ENCODE measurements at regions not wholly inside any gene's neighbourhood (a gene's known extent, or its start where the extent isn't known, plus 50 kb on each side); places are given as distances from the start of the nearest gene placed in this dataset.

- DNase-seq (ENCODE audit: extremely low read depth in 1 of 4, low spot score in 3 of 4) = no peak
- Histone ChIP-seq H3K4me3 (no peak overlapping the region), H3K9ac (ENCODE audit: insufficient read depth in 1 of 2, low read depth in 2 of 2, low read length in 2 of 2) (no peak overlapping the region), H3K9me3 (replicated peaks; ENCODE audit: control insufficient read depth, insufficient read depth, low read depth, low read length) (no peaks in the 10 kb centered on the region), H3K79me2 (ENCODE audit: control insufficient read depth, insufficient read depth, low read length) (no peaks in the 10 kb centered on the region), H3K9me1 (ENCODE audit: control insufficient read depth, insufficient read depth, low read length) (no peaks in the 10 kb centered on the region), H4K20me1 (replicated peaks; ENCODE audit: control insufficient read depth, insufficient read depth, low read length) (no peaks in the 10 kb centered on the region), H3K4me2 (ENCODE audit: insufficient read depth, low read length) (no peak overlapping the region), H3K36me3 (ENCODE audit: control insufficient read depth, insufficient read depth, low read length) (no peaks in the 10 kb centered on the region), H3K27ac (ENCODE audit: extremely low read depth, low read depth, low read length) (no peak overlapping the region), H3K27me3 (ENCODE audit: control insufficient read depth in 2 of 2, insufficient read depth in 2 of 2, low read length in 2 of 2) (no peaks in the 10 kb centered on the region), H3K4me1 (replicated peaks in 1 of 2; ENCODE audit: control insufficient read depth in 2 of 2, insufficient read depth in 2 of 2, low read length in 2 of 2) (no peaks in the 10 kb centered on the region), H2AFZ (ENCODE audit: low read depth, low read length) (no peak overlapping the region)
- intact Hi-C loops (cut with micrococcal nuclease) (no loop called here), in situ Hi-C loops (cut with MboI) (no loop called here)
- ATAC-seq = no peak
- CTCF ChIA-PET (ENCODE audit: low intra/inter-chr PET ratio) = no interaction called here
- BruUV-seq (replicated peaks) = no TSS peak
- FAIRE-seq = no peak
- no peak for TF ChIP-seq ZNF449 (CRISPR knock-in tag; IDR thresholded peaks at IDR 0.05)
- POLR2A ChIA-PET = no interaction called here
Measured at GRCh38 chr4:107330916-107331315, 294.8 kb upstream of the DKK2 start.

DNA sequence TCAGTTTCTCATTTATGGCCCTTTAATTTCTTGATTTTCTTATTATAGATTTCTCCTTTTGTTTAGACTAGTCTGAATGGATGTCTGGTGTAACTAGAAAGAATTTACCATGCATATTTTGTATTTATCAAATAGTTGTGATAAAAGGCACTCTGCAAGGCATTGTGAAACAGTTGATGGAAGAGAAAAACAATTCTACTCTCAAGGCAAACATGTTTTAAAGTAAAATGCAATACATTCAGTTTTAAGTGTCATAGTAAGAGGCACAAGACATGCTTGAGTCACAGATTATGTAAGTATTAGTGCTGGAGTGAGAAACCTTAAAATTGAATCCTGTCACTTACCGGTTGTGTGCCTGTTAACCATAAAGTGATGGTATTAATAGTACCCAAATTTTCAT, 283.3 kb upstream of the DKK2 start:
- Histone ChIP-seq H2AFZ (ENCODE audit: low read depth, low read length) (no peak overlapping the region), H3K27ac (ENCODE audit: extremely low read depth, low read depth, low read length) (no peak overlapping the region), H3K4me2 (ENCODE audit: insufficient read depth, low read length) (no peak overlapping the region), H3K79me2 (ENCODE audit: control insufficient read depth, insufficient read depth, low read length) (no peaks in the 10 kb centered on the region), H4K20me1 (replicated peaks; ENCODE audit: control insufficient read depth, insufficient read depth, low read length) (no peaks in the 10 kb centered on the region), H3K27me3 (ENCODE audit: control insufficient read depth in 2 of 2, insufficient read depth in 2 of 2, low read length in 2 of 2) (no peaks in the 10 kb centered on the region), H3K36me3 (ENCODE audit: control insufficient read depth, insufficient read depth, low read length) (no peaks in the 10 kb centered on the region), H3K9ac (ENCODE audit: insufficient read depth in 1 of 2, low read depth in 2 of 2, low read length in 2 of 2) (no peak overlapping the region), H3K9me1 (ENCODE audit: control insufficient read depth, insufficient read depth, low read length) (no peaks in the 10 kb centered on the region), H3K4me1 (replicated peaks in 1 of 2; ENCODE audit: control insufficient read depth in 2 of 2, insufficient read depth in 2 of 2, low read length in 2 of 2) (no peaks in the 10 kb centered on the region), H3K9me3 (replicated peaks; ENCODE audit: control insufficient read depth, insufficient read depth, low read depth, low read length) (no peaks in the 10 kb centered on the region), H3K4me3 (no peak overlapping the region)
- DNase-seq (ENCODE audit: extremely low read depth in 1 of 4, low spot score in 3 of 4) (no peak), FAIRE-seq (no peak), ATAC-seq (no peak)
- in situ Hi-C loops (cut with MboI) = no loop called here
- no TSS peak for BruUV-seq (replicated peaks)
- ChIA-PET CTCF (ENCODE audit: low intra/inter-chr PET ratio) (no interaction called here), POLR2A (no interaction called here)
- WGBS (ENCODE audit: insufficient coverage, low coverage, missing lambda C conversion rate) = 5% methylated on average over 1 of the region's 1 CpG
- intact Hi-C loops (cut with micrococcal nuclease) = no loop called here
- TF ChIP-seq USF2 (CRISPR knock-in tag; IDR thresholded peaks at IDR 0.05) = no peak
- TF ChIP-seq GATA2 (CRISPR knock-in tag; IDR thresholded peaks at IDR 0.05) = no peak
- TF ChIP-seq, protein P1, sequence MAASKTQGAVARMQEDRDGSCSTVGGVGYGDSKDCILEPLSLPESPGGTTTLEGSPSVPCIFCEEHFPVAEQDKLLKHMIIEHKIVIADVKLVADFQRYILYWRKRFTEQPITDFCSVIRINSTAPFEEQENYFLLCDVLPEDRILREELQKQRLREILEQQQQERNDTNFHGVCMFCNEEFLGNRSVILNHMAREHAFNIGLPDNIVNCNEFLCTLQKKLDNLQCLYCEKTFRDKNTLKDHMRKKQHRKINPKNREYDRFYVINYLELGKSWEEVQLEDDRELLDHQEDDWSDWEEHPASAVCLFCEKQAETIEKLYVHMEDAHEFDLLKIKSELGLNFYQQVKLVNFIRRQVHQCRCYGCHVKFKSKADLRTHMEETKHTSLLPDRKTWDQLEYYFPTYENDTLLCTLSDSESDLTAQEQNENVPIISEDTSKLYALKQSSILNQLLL (CRISPR knock-in tag; IDR thresholded peaks at IDR 0.05; ENCODE audit: borderline replicate concordance) = no peak
- no peak for TF ChIP-seq SMAD1 (IDR thresholded peaks at IDR 0.05; ENCODE audit: low read depth, low read length, partially characterized antibody)
- TF ChIP-seq, protein P2, sequence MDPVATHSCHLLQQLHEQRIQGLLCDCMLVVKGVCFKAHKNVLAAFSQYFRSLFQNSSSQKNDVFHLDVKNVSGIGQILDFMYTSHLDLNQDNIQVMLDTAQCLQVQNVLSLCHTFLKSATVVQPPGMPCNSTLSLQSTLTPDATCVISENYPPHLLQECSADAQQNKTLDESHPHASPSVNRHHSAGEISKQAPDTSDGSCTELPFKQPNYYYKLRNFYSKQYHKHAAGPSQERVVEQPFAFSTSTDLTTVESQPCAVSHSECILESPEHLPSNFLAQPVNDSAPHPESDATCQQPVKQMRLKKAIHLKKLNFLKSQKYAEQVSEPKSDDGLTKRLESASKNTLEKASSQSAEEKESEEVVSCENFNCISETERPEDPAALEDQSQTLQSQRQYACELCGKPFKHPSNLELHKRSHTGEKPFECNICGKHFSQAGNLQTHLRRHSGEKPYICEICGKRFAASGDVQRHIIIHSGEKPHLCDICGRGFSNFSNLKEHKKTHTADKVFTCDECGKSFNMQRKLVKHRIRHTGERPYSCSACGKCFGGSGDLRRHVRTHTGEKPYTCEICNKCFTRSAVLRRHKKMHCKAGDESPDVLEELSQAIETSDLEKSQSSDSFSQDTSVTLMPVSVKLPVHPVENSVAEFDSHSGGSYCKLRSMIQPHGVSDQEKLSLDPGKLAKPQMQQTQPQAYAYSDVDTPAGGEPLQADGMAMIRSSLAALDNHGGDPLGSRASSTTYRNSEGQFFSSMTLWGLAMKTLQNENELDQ (CRISPR knock-in tag; IDR thresholded peaks at IDR 0.05; ENCODE audit: borderline replicate concordance) = no peak
- no peak for TF ChIP-seq JUND (IDR thresholded peaks at IDR 0.05; ENCODE audit: borderline replicate concordance, low read depth, low read length)
- no peak for TF ChIP-seq JUND (tag; IDR thresholded peaks at IDR 0.05; ENCODE audit: borderline replicate concordance, low read depth, low read length)
- TF ChIP-seq NCOA1 (IDR thresholded peaks at IDR 0.05; ENCODE audit: low read depth) = no peak

Data from K562 (cell line).